RKO (cell line): ENCODE measurements at regions not wholly inside any gene's neighbourhood (a gene's known extent, or its start where the extent isn't known, plus 50 kb on each side); places are given as distances from the start of the nearest gene placed in this dataset.

Experiments used
- DNase-seq: peaks from one replicate; pipeline ENCODE4 v3.0.0-alpha.2; 2016; ENCODE audit warnings: low spot score

DNA sequence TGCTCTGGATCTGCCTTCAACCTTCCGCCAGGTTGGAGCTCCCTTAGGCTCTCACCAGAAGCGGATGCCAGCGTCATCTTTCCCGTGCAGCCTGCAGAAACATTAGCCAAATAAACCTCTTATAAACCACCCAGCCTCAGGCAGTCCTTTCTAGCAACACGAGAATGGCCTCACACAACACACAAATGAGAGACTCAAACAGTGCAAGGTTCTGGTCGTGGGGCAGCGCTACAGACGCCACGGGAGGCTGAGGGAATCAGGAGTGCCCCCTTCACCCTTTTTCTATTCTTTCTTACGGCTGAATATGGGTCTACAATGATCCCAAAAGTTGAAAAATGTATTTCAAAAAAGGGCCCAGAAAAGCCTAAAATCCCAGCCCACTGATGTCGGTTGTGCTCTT is 96.4 kb downstream of the FOXL3 start:
- no peak for DNase-seq

DNA sequence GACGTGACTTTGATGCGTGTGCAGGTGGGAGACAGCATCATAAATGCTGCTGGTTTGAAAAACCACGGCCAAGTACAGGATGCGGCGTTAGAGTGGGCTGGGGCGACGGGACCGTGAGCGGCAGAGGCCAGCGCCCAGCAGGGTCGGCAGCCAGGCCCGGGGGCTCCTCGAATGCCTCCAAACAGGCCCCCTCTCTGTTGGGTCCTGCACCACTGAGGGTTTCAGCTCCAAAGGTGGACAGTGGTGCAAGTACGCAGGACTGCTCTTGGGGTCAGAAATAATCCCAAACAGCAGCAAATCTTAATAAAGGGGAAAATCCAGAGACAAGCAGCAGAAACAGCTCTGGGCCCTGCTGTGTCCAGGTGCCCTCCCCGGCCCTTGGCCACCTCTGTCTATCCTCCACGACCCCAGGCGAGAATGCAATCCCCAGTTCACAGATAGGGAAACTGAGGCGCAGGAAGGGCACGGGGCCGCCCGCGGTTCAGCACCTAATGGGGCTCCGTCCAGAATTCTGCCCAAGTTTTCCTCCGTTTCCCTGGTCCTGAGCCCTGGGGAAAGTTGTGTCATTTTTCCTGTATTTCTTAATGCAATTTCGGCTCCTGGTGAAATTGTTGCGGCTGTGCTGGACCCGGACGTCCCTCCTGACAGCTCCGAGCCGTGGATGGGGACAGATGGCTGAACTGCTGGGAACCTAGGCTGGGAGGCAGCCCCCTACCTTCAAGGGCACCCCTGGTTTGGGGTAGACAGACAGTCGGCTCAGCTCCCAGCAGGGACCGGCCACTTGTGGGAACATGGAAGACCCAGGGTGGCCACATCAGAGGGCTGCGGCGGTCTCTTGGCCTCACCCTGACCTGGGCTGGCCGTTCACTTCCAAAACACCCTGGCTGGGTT is 97.4 kb downstream of the FOXL3 start:
- no peak for DNase-seq

DNA sequence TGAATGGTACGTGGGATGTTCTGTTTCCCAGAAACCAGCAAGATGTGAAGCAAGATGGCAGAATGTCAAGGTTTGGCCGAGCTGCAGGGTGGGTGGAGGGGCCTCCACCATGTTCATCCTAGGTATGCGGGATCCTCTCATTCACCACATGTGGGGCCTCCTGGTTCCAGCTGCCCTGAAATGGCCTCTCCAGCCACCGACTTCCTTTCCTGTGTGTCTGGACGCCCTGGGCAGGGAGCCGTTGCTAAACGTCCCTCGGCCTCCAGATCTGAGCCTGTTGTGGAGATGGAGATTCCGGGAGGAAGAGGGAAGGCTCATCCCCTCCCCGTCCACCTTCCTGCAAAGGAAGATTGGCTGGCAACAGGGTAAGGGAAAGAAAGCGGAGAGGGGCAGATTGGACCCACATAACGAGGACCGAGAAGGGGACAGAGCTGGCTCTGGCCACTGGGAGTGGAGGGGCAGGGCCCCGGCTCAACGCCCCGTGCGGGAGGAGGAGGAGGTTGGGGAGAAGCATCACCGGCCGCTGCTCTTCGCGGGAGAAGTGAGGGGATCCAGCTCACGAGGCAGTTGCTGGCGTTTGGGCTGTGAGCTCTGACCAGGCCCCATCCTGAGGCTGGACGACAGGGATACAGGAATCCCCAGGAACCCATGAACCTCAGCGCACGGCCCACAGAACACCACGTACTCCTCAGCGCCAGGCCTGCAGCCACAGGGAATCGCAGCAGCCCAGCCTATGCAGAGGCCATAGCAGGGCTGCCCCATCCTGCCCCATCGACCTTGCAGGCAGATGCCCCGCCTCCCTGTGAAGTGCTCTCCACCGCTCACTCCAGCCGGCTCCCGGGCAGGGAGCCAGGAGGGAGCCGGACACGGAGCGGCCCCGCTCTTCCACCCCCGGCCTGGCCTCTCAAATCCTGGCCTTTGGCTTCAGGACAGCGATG is 98.3 kb downstream of the FOXL3 start:
- DNase-seq = no peak

DNA sequence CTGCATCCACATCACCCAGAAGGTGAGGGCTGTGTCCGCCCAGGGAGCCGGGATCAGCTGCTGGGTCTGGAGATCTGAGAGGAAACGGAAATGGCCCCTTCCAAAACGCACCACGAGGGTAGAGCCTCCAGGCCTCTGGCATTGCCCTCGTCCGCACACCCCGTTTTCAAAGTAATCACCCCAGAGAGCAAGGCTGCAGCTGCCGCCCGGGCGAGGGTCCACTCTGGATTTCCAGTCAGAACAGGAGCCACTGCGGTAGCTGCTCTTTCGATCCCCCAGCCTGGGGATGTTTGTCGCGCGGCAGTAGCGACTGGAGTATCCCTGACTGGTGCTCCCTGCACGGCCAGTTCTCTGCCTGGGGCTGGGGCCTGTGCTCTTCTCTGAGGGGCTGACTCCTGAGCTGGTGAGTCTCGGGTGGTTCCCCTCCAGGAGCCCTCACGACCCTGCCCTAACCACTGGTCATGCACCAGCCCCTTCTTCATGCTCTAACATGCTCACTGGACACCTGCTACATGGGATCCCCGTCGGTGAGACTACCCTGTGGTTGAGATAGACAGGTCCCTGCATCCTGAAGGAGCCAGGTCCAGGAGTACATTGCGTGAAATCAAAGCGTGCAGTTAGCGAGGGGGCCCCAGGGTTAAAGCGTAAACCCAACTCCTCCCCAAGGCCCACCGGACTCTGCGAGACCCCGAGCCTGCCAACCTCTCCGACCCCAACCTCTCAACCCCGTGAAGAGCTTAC is 99.2 kb downstream of the FOXL3 start:
- no peak for DNase-seq

DNA sequence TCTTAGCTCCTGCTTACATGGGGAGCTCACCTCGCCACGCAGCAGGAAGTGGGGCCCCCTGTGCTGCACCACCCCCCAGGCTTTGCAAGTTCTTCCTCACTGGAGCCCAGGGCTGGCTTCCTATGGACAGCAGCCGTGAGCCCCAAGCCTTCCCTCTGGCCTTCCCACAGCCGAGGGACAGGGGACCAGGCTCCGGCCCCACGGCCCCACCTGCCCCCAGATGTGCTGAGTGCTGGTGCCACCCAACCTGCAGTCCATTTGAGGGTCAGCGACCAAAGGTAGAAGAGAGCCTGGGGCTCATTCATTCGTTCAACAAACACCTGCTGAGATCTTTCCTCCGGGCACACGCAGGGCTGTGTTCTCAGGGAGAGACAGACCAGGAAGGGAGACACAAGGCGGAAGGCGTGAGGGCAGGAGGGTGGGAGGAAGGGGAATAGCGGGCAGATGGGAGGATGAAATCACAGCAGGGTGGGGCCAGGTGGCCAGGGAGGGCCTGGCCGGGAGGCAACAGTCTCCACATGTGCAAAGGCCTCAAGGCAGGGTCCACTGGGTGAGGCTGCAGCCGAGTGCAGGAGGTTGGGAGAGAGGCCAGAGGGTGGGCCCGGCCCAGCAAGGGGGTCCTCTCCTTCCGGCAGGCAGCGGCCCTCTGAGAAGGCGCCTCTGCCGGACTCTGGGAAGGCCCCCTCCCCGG is 100.1 kb downstream of the FOXL3 start:
- no peak for DNase-seq

DNA sequence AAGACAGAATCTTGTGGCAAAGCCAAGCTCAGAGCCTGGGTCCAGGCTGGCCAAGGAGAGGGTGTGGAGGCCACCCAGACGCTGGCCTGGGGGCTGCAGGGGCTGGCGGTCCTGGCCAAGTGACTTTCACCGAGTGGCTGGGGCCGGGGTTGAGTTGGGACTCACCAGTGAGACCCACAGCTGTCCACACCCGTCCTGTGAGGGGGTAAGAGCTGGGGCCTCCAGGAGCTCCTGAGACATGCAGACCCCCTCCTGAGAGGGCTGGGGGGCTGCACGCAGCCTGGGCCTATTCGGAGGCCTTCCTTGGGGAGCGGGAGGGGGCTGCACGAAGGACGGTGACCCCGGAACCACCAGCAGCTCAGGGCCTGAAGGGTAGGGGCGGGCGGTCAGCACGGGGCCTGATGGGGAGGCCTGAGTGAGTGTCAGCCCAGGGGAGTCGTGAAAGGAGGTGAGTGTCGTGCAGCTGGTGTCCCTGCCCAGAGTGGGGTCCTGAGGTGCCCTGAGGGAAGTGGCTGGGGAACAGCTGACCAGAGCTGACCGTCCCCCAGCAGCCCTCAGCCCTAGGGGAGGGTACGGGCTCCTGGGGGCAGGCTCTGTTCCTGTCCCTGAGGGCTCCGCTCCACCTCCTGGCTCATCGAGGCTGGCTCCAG is 100.9 kb downstream of the FOXL3 start:
- no peak for DNase-seq

DNA sequence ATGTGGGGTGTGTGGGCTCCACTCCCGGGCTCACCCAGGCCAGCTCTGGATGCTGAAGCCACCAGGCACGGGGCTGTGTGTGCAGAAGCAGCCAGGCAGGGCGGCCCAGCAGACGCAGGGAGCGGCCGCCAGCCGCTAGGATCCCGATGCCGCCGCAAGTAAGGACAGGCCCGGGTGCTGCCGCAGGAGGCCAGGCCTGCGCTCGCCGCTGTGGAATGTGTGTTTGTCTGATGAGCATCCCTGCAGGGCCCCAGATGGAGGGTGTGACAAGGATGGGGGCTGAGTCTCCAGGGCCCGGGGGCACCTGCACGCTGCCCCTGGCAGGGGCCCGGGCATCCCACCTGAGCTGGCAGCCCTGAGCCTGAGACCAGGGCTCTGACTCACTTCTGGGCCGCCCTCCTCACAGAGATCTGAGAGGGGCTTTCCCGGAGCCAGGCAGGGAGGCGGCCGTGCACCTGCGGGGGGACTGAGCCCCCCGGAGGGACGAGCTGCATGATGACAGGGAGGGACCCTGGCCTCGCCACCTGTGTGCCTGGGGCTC is 101.5 kb downstream of the FOXL3 start:
- no peak for DNase-seq

DNA sequence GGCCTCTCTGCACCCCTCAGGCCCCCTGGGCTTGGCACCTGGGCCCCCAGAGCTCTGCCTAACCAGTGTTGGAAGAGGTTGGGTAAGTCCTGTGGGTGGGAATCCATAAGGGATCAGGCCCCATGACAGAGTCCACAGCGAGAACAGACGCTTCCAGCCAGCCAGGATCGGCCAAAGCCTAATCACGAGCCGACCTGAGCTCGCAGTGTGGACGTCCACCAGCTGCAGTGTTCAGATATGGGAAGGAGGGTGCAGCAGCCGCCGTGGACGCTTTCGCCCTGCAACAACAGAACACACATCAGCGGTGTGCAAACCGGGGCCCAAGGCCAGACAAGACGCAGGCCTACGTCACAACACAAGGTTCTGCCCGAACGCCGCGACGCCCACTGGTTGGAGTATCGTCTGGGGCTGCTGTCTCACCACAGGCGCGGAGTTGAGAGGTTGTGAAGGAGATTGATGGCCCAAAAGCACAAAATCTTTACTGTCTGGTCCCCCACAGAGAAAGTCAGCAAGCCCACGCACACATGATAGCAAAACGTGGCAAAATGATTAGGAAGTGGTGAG is 102.1 kb downstream of the FOXL3 start:
- DNase-seq = no peak

DNA sequence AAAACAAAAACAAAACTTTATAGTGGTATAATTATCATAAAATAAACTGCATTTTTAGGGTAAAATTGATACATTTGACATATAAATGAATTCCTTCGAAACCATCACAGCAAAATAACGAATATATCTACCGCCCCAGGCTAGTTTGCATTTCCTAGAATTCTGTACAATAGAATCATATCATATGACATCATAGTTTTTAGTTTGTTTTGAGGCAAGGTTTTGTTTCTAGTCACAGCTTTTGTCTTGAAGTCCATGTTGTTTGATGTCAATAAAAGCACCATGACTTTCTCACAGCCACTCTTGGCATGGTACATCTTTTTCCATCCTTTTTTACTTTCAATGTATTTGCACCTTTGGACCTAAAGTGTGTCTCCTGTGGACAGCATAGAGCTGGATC is 102.9 kb downstream of the FOXL3 start:
- DNase-seq = no peak

DNA sequence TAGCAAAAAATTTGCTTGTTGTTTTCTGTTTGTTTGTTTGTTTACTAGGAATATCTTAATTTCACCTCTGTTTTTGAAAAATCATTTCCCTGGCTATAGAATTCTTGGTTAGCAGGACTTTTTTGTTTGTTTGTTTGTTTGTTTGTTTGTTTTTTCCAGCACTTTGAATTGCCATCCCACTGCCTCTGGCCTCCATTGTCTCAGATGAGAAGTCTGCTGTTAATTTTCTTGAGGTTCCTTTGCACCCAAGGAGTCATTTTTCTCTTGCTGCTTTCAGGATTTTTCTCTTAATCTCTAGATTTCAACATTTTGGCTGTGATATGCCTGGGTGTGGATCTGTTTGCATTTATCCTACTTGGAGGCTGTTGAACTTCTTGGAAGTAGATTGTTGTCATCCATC is 105.7 kb downstream of the FOXL3 start:
- no peak for DNase-seq

DNA sequence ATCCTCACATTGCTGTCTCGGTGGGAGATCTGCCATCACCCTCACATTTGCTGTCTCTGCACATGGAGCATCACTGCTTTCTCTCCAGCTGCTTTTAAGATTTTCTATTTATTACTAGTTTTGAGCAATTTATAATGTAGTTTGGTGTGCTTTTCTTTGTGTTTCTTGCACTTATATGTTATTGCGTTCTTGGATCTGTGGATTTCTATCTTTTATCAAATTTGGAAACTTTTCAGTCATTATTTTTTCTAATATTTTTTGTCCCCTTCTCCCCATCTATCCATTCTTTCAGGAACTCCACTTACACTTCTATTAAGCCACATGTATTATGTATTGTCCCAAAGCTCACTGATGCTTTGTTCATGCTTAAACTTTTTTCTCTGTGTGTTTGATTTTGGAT is 108.9 kb downstream of the FOXL3 start:
- DNase-seq = no peak

DNA sequence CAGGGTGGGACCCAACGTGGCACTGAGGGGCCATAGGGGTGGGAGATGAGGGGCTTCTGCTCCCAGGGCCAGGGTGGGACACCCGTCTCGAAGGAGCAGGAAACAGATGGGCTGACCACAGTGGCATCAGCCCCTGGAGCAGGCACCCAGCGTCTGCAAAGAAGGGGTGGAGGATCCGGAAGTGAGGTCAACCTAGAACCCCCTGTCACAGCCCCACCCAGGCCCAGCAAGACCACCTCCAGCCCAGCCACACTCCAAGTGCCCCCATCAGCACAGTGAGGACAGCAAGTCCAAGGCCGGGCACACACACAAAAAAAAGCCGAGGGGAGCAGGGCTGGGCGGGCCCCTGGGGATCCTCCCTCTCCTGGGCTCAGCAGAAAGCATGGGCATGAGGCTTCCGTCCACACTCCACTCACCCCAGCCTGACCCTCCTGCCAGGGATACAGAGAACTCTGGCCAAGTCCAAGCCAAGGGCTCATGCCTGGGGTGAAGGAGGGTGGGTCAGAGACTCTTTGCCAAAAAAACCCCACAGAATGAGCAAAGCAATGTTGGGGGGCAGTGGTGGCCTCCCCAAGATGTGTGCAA is 111.0 kb downstream of the FOXL3 start:
- no peak for DNase-seq

DNA sequence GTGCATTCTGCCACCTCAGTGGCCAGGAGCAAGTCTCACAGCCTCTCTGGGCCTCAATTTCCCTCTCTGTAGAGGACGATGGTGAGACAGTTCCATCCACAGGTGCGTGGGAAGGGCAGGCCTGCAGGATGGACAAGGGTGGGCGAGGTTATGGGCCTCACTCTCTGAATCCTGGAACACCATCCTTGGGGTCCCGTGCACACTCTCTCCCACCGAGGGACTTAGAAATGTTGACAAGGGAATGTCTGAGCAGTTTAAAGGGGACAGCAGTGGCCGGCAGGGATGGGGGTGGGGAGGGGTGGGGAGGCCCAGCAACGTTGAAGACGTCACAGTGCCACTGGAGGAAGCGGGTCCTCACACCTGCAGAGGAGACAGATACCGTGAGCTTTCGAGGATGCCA is 111.5 kb downstream of the FOXL3 start:
- no peak for DNase-seq

DNA sequence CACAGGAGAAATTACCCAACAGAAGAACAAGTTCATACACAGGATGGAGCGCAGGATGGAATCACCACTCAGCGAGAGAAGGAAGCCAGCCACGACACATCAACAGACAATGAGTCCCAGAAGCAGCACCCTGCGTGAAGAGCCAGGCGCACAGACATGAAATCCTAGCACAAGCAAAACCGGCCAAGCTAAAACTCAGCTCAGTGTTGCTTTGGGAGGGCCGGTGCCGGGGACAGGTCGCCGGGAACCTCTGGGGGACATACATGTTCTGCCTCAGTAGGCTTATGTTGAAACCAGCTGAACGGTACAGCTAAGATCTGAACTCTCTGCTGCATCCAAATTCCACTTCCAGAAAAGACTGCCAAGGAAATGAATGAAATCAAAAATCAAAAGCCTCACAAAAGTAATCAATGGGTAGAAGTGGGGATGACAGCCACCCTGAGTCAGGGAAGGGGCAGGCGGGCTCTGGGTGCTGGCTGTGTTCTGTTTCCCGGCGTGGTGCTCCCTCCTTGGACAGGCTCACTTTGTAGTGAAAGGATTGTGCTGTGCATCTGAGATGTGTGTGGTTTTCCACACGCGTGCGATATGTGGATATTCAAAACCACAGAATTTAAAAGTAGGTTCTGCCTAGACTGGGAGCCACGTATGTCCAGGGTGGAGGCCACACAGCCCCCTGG is 114.7 kb downstream of the PDGFA start:
- no peak for DNase-seq

DNA sequence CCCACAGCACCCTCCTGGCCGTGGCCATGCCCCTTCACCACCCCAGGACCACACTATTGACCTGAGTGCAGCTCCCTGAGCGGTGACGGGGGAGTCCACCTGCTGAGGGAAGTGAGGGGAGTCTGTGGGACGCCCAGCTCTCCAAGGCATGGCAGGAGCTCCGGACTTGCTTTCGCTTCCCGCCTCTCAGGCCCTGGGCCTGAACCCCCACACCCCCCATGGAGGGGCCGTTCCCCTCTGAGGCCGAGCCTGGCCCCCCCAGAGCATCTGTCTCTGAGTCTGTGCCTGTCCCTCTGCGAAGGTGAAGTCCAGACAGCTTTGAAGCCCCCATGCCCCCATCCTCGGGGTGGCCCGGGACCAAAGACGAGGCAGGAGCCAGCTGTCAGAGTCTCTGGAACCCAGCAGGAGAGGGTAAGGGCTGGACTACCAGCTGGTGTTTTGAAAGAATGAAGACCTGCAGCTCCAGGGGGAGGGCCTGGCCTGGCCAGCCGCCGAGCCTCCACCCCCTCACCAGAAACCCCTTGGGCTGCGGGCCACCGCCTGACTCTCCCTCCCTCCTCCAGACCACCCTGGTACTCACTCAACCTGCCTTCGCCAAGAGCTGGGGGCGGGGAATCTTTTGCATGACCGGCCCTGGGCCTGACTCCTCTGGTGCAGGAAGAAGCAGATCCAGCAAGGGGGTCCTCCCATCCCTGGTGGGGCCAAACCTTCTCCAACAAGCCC is 114.0 kb downstream of the PDGFA start:
- DNase-seq = no peak

DNA sequence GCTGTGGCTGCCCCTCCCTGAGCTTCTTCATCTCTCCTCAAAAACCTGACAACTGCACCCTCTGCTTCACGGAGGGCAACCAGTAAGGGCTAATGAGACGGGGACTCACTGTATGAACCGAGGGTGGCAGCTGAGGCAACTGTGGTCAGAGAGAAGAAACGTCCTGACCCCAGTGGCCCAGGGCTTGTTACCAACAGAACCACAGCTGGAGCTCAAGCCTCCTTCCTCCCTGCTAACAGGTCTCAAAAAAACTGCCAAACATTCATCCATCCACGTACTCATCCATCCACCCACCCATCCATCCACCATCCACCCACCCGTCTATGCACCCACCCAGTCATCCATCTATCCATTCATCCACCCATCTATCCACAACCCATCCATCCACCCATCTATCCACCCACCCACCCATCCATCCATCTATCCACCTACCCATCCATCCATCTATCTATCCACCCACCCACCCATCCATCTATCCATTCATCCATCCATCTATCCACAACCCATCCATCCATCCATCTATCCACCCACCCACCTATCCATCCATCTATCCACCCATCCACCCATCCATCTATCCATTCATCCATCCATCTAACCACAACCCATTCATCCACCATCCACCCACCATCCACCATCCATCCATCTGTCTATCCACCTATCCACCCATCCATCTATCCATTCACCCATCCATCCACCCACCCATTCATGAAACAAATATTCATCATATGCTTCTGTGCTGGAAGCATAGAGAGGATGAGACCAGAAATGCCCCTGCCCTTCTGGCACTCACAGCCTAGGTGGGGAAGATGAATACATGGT is 111.7 kb downstream of the PDGFA start:
- no peak for DNase-seq

DNA sequence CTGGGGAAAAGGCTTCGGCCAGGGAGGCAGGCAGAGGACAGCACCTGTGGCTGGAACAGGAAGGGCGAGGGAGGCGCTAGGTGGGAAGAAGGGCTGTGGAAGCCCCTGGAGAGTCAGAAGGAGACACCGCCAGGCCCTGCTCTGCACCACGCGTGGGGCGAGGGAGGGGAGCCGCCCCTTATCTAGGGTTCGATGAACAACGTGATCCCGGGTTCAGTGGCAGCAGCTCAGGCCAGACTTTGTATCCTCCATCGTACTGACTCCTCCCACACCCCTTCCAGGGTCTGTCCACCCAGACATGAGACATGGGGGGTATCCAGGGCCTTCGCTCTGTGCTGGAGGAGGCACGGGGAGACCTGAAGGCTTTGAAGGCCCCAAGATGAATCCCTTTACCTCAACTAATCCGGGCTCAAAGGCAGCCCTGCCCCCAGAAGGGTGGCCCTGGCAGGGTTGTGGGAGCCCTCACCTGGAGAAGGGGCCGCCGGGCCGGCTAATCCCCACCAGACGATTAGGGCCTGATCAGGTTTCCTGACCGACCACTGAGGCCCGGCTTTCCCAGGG is 110.8 kb downstream of the PDGFA start:
- DNase-seq = no peak
